ENCODE measurements at regions not wholly inside any gene's neighbourhood (a gene's known extent, or its start where the extent isn't known, plus 50 kb on each side); places are given as distances from the start of the nearest gene placed in this dataset.

DNA sequence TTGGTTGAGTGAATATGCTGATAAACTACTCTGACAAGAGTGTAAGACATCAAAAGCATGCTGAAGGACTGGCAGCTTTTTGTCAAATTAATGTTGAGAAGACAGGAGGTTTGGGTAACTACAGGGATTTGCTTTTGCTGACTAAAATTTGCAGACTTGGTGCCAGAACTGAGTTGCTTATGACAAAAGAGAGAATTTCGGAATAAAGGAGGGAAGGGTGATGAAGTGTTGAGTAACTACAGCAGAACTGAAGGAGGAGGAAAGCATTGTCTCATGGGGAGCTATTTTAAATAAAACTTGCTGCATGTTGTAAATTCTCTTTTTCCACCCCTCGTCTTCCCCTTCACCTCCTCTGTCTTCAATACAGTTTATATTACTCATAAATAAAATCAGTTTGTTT is 296.1 kb downstream of the YTHDC2 start:
- no peaks in the 10 kb centered on the region for H3K27me3 Mint-ChIP-seq (ENCODE audit: low read depth)
- no peak overlapping the region for H3K27ac Mint-ChIP-seq

DNA sequence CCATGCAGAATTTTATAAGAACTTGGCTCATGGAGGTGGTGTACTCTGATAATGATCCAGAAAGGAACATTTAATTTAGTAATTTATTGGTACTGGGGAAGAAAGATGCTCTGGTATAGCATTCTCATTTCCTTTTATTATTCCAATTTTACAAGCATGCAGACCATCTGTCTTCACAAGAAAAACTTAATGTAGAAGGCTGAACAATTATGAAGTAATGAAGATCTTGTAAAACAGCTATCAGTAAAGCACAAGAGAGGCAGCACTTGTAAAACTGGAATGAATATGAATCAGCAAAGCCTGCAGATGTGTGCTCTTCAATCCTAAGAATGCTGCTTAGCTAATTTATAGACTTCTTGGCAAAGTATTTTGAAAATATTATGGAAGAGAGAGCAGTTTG is 300.0 kb downstream of the YTHDC2 start:
- H3K9me3 Mint-ChIP-seq = no peaks in the 10 kb centered on the region
- no peaks in the 10 kb centered on the region for H3K27me3 Mint-ChIP-seq (ENCODE audit: low read depth)
- DNase-seq (ENCODE audit: low spot score) = no peak
- no peaks in the 10 kb centered on the region for H3K36me3 Mint-ChIP-seq (ENCODE audit: low read depth)
- H3K27ac Mint-ChIP-seq = no peak overlapping the region
- no peaks in the 10 kb centered on the region for H3K4me1 Mint-ChIP-seq (ENCODE audit: low read depth)
- no peak overlapping the region for H3K4me3 Mint-ChIP-seq (ENCODE audit: low read depth)
- intact Hi-C loops (cut with micrococcal nuclease) = no loop called here

More for the DNA sequence above, 296.1 kb downstream of the YTHDC2 start:
- Mint-ChIP-seq H3K36me3 (ENCODE audit: low read depth) (no peaks in the 10 kb centered on the region), H3K4me3 (ENCODE audit: low read depth) (no peak overlapping the region), H3K9me3 (no peaks in the 10 kb centered on the region), H3K4me1 (ENCODE audit: low read depth) (peaks cover 2% of the 10 kb centered on the region)
- no peak for DNase-seq (ENCODE audit: low spot score)
- intact Hi-C loops (cut with micrococcal nuclease) = no loop called here

DNA sequence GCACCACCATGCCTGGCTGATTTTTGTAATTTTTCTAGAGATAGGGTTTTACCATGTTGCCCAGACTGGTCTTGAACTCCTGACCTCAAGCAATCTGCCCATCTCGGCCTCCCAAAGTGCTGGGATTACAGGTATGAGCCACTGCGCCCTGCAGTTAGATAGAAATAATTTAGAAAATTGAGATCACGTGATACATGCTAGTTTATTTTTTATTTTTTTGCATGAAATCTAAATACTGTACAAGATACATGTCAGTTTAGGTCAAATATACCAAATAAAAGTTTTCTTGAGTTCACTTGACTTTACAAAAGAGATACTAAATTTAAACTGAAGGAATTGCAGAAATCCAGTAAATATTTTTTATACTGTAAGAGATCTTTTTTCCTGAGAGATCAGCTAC is 304.2 kb downstream of the YTHDC2 start:
- Mint-ChIP-seq H3K4me1 (ENCODE audit: low read depth) (no peaks in the 10 kb centered on the region), H3K27ac (no peak overlapping the region), H3K27me3 (ENCODE audit: low read depth) (no peaks in the 10 kb centered on the region), H3K9me3 (peaks cover 4% of the 10 kb centered on the region), H3K36me3 (ENCODE audit: low read depth) (no peaks in the 10 kb centered on the region), H3K4me3 (ENCODE audit: low read depth) (no peak overlapping the region)
- intact Hi-C loops (cut with micrococcal nuclease) = no loop called here
- no peak for DNase-seq (ENCODE audit: low spot score)

DNA sequence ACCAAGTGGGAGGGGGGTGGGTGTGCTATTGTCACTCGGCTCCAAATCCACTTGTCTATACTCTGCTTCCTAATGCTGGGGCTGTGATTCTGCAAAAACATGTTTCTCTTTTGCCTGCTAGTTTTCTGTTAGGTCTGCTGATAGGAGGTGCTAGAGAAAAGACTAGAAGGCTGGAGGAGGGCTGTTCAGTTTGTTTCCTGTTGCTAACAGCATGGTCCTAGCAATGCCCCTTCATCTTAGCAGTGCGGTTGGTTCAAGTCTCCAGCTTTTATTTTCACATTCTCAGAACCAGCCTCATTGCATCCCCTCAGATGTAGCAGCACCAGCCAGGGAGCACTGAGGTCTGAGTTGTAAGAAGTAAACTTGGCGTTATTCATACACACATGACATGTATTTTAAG is 310.2 kb downstream of the YTHDC2 start:
- Mint-ChIP-seq H3K4me3 (ENCODE audit: low read depth) (no peak overlapping the region), H3K4me1 (ENCODE audit: low read depth) (no peaks in the 10 kb centered on the region), H3K27ac (no peak overlapping the region), H3K9me3 (peaks cover 3% of the 10 kb centered on the region), H3K27me3 (ENCODE audit: low read depth) (no peaks in the 10 kb centered on the region), H3K36me3 (ENCODE audit: low read depth) (no peaks in the 10 kb centered on the region)
- no peak for DNase-seq (ENCODE audit: low spot score)
- intact Hi-C loops (cut with micrococcal nuclease) = no loop called here

DNA sequence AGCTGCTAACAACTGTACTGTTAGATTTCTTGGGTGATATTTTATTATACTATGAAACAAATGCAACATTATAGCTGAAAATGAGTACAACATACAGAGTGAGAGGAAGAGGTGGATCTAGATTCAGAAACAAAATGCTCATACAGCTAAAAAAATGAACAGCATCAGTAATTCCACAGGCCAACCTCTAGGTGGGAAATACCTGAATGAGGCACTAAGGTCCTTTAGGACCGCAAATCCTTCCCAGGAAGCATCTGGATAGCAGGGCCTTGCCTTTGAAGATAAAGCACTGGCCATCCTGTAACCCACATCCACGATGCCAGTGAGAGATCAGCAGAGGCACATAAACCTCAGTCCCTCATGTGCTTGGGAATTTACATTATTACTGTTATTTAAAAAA is 310.8 kb downstream of the YTHDC2 start:
- Mint-ChIP-seq H3K27me3 (ENCODE audit: low read depth) (no peaks in the 10 kb centered on the region), H3K36me3 (ENCODE audit: low read depth) (no peaks in the 10 kb centered on the region), H3K27ac (no peak overlapping the region), H3K9me3 (peaks cover 2% of the 10 kb centered on the region), H3K4me3 (ENCODE audit: low read depth) (no peak overlapping the region), H3K4me1 (ENCODE audit: low read depth) (no peaks in the 10 kb centered on the region)
- intact Hi-C loops (cut with micrococcal nuclease) = no loop called here
- no peak for DNase-seq (ENCODE audit: low spot score)

DNA sequence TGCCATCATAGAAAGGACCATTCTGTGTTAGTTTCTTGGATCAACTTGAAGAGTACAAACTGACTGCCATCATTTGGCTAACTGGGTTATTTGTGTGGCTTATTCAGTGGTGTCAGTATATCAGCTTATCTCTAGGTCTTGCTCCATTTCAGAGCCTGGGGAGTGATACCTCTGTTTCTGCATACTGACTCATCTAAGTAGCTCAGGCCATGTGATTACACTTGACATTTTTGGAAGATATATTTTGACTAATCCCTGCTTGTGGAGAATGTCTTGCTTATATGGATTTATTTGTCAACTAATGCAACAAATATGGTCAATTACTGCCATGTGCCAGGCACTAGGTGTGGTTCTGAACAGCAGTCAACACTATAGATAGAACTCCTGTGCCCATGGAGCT is 311.7 kb downstream of the YTHDC2 start:
- no peak for DNase-seq (ENCODE audit: low spot score)

DNA sequence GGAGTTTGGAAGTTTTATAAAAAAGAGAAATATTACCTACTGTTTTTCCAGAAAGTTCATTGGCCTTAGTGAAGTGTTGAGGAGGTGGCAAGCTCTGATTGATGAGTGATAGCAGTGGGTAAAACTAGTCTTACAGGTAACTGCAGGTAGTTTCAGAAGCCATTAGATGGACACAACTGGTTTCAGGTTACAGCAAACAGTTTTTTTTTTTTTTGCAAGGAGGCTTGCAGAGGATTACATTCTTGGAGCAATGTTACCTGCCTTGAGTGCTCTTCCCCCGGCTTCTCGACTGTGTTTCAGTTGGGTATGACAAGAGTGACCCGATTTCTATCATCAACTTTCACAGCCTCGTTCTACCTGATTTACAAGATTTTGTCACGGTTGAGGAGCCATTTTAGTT is 333.4 kb downstream of the YTHDC2 start:
- intact Hi-C loops (cut with micrococcal nuclease) = no loop called here
- H3K4me1 Mint-ChIP-seq (ENCODE audit: low read depth) = no peaks in the 10 kb centered on the region
- H3K27me3 Mint-ChIP-seq (ENCODE audit: low read depth) = no peaks in the 10 kb centered on the region
- H3K27ac Mint-ChIP-seq = no peak overlapping the region
- no peak for DNase-seq (ENCODE audit: low spot score)
- H3K36me3 Mint-ChIP-seq (ENCODE audit: low read depth) = no peaks in the 10 kb centered on the region
- no peaks in the 10 kb centered on the region for H3K9me3 Mint-ChIP-seq
- no peak overlapping the region for H3K4me3 Mint-ChIP-seq (ENCODE audit: low read depth)

More for the DNA sequence above, 311.7 kb downstream of the YTHDC2 start:
- no peaks in the 10 kb centered on the region for H3K4me1 Mint-ChIP-seq (ENCODE audit: low read depth)
- no peaks in the 10 kb centered on the region for H3K36me3 Mint-ChIP-seq (ENCODE audit: low read depth)
- intact Hi-C loops (cut with micrococcal nuclease) = no loop called here
- peaks cover 4% of the 10 kb centered on the region for H3K9me3 Mint-ChIP-seq
- no peaks in the 10 kb centered on the region for H3K27me3 Mint-ChIP-seq (ENCODE audit: low read depth)
- H3K27ac Mint-ChIP-seq = no peak overlapping the region
- no peak overlapping the region for H3K4me3 Mint-ChIP-seq (ENCODE audit: low read depth)

DNA sequence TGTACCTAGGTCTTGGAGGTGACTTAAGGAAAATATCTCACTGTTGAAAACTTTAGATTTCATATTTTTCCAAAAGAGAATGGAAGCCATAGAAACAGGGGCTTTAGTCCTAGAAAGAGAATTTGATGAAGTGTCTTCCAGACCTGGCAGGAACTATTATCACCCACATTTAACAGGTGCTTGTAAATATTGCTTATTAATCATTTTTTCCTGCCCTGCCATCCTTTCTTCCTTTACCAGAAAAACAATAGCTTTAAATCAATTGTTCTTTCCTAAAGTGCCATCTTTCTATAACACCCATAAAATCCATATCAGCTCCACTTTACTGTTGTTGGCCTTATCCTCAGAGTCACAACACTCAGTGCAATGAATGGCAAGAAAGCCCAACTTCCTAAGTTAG is 350.9 kb downstream of the YTHDC2 start:
- no peak overlapping the region for H3K27ac Mint-ChIP-seq
- DNase-seq (ENCODE audit: low spot score) = no peak
- H3K4me3 Mint-ChIP-seq (ENCODE audit: low read depth) = no peak overlapping the region
- H3K36me3 Mint-ChIP-seq (ENCODE audit: low read depth) = no peaks in the 10 kb centered on the region
- H3K27me3 Mint-ChIP-seq (ENCODE audit: low read depth) = no peaks in the 10 kb centered on the region
- H3K4me1 Mint-ChIP-seq (ENCODE audit: low read depth) = no peaks in the 10 kb centered on the region
- no peaks in the 10 kb centered on the region for H3K9me3 Mint-ChIP-seq
- intact Hi-C loops (cut with micrococcal nuclease) = no loop called here

DNA sequence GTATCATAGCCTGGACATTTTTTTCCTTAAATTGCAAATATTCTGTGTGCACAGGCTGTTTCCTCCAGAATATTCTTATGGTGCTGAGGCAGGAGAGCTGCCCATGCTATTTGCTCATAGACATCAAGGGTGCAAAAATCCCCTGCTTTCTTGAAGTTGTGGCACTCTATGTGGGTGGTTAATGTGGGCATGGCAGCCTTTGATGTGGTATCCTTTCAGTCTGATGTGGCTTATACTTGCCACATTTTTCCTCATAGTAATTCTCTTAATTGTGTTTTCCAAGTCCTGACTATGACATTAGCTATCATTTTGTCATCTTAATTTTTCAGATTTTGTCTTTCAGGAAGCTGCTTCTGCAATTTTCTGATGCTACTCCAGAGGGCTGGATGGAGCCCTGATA is 353.3 kb downstream of the YTHDC2 start:
- H3K4me3 Mint-ChIP-seq (ENCODE audit: low read depth) = no peak overlapping the region
- H3K36me3 Mint-ChIP-seq (ENCODE audit: low read depth) = no peaks in the 10 kb centered on the region
- no peaks in the 10 kb centered on the region for H3K9me3 Mint-ChIP-seq
- H3K27ac Mint-ChIP-seq = no peak overlapping the region
- intact Hi-C loops (cut with micrococcal nuclease) = no loop called here
- H3K4me1 Mint-ChIP-seq (ENCODE audit: low read depth) = no peaks in the 10 kb centered on the region
- H3K27me3 Mint-ChIP-seq (ENCODE audit: low read depth) = no peaks in the 10 kb centered on the region
- DNase-seq (ENCODE audit: low spot score) = no peak

DNA sequence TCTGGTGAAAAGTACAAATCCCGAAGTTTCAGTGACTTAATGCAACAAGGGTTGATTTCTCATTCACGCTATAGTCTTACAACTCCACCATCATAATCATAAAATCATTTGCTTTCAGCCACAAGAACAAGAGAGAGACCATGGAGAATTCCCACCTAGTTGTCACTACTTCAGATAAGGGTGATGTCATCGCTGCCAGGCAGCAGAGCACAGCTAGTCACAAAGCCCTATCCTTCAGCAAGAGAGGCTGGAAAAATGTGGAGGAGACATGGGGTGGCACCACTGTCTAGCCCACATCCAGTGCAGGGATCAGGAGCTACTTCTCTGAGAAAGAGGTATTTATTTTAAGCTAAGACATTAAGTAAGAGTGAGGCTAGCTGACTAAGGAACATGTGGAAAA is 356.1 kb downstream of the YTHDC2 start:
- no peak for DNase-seq (ENCODE audit: low spot score)
- no peak overlapping the region for H3K27ac Mint-ChIP-seq

DNA sequence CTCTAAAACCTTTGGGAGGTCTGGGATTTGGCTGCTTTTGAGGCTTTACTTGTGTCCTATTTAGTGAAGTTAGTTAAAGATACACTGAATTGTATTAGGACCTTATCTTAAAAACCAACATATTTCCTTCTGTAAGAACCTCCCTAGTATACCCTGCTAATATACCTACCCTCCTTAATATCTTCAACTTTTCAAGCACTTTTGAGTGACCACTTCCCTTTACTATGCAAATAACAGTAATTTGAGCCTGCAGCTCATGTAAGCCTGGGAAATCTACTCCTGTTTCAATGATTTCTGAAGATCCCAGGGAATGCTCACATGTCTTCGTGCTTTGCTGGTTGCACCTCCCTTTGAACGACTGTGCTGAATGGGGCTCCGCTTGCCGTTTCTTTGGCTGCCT is 358.5 kb downstream of the YTHDC2 start:
- Mint-ChIP-seq H3K4me3 (ENCODE audit: low read depth) (no peak overlapping the region), H3K27me3 (ENCODE audit: low read depth) (no peaks in the 10 kb centered on the region), H3K4me1 (ENCODE audit: low read depth) (no peaks in the 10 kb centered on the region), H3K9me3 (no peaks in the 10 kb centered on the region), H3K36me3 (ENCODE audit: low read depth) (no peaks in the 10 kb centered on the region), H3K27ac (no peak overlapping the region)
- intact Hi-C loops (cut with micrococcal nuclease) = no loop called here
- no peak for DNase-seq (ENCODE audit: low spot score)

More for the DNA sequence above, 356.1 kb downstream of the YTHDC2 start:
- Mint-ChIP-seq H3K27me3 (ENCODE audit: low read depth) (no peaks in the 10 kb centered on the region), H3K4me3 (ENCODE audit: low read depth) (no peak overlapping the region), H3K4me1 (ENCODE audit: low read depth) (no peaks in the 10 kb centered on the region), H3K9me3 (no peaks in the 10 kb centered on the region), H3K36me3 (ENCODE audit: low read depth) (no peaks in the 10 kb centered on the region)
- intact Hi-C loops (cut with micrococcal nuclease) = no loop called here

DNA sequence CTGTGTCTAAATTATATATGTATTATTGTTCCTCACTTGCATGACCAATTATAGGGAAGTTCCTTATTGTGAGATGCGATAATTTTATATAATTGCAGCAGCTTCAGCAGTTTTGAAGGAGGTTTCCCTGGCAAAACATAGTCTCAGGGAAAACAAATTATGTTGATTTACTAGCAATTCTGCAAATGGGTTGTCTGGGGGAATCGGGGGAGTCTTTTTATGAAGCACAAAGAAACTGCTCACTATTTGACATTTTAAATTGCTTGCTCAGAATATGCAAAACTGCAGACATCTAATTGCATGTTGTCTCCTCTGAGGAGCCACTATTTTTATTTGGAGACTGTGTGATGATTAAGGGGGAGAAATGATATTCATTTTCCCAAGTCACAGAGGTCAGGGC is 361.6 kb downstream of the YTHDC2 start:
- Mint-ChIP-seq H3K4me1 (ENCODE audit: low read depth) (no peaks in the 10 kb centered on the region), H3K27me3 (ENCODE audit: low read depth) (no peaks in the 10 kb centered on the region), H3K4me3 (ENCODE audit: low read depth) (no peak overlapping the region), H3K36me3 (ENCODE audit: low read depth) (no peaks in the 10 kb centered on the region), H3K27ac (no peak overlapping the region), H3K9me3 (no peaks in the 10 kb centered on the region)
- intact Hi-C loops (cut with micrococcal nuclease) = no loop called here
- DNase-seq (ENCODE audit: low spot score) = no peak

DNA sequence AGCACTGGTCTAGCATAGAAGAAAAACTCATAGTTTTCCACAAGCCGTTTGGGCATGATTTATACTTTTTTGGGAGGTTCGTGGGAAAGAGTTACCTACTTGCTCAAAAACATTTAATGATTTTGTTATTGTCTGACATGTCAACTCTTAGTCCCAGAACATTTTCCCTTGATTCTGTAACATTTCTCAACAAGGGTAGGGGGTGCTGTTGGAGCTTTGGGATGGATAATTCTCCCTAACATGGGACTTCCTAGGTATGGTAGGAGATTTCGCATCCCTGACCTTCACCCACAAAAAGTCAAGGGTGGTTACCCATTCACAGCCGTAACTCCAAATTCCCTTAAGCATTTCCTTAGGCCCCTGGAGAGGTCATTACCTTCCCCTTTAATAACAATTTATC is 378.0 kb downstream of the YTHDC2 start:
- intact Hi-C loops (cut with micrococcal nuclease) = no loop called here
- Mint-ChIP-seq H3K36me3 (ENCODE audit: low read depth) (no peaks in the 10 kb centered on the region), H3K4me1 (ENCODE audit: low read depth) (no peaks in the 10 kb centered on the region), H3K4me3 (ENCODE audit: low read depth) (no peak overlapping the region), H3K27me3 (ENCODE audit: low read depth) (no peaks in the 10 kb centered on the region), H3K27ac (no peak overlapping the region), H3K9me3 (no peaks in the 10 kb centered on the region)
- no peak for DNase-seq (ENCODE audit: low spot score)

DNA sequence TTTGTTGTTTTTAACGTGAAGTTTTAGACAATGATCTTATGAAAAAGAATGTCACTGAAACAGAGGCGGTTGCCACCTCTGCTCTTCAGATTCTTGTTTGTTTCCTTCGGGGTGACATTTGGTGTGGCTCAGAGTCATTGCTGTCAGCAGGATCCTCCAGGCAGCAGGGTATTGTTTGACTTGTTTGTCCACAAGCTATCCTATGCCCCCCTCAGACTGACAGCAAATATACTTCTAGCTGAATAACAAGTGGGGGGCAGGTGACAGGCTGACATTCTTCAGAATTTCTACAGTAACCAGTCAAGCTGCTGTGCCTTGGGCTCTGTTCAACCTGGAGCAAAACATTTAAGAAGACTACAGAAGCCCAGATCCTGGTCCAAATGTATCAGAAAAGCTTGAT is 383.3 kb downstream of the YTHDC2 start:
- DNase-seq (ENCODE audit: low spot score) = no peak
- intact Hi-C loops (cut with micrococcal nuclease) = no loop called here
- H3K36me3 Mint-ChIP-seq (ENCODE audit: low read depth) = no peaks in the 10 kb centered on the region

More for the DNA sequence above, 383.3 kb downstream of the YTHDC2 start:
- H3K4me3 Mint-ChIP-seq (ENCODE audit: low read depth) = no peak overlapping the region
- H3K4me1 Mint-ChIP-seq (ENCODE audit: low read depth) = no peaks in the 10 kb centered on the region
- no peaks in the 10 kb centered on the region for H3K27me3 Mint-ChIP-seq (ENCODE audit: low read depth)
- H3K27ac Mint-ChIP-seq = no peak overlapping the region
- no peaks in the 10 kb centered on the region for H3K9me3 Mint-ChIP-seq
